Immature natural killer cell (primary cell): ENCODE measurements at regions not wholly inside any gene's neighbourhood (a gene's known extent, or its start where the extent isn't known, plus 50 kb on each side); places are given as distances from the start of the nearest gene placed in this dataset.
"Not testable (repeated sequence)": the region's sequence is repeated elsewhere in the genome, so short reads cannot be mapped to it uniquely, and the experiment has no call there.

ENCODE experiments used
- DNase-seq, 3 donors: peaks; one replicate each; pipeline ENCODE4 v3.0.0; 2022; ENCODE audit warnings: mixed read lengths in 1 of 3
- H3K27ac Mint-ChIP-seq, 6 donors: one replicate each; pipeline ENCODE4 v1.8.0; 2020; ENCODE audit warnings: mixed read lengths in 6 of 6, mild to moderate bottlenecking in 5 of 6, inconsistent platforms in 4 of 6, moderate library complexity in 3 of 6
- H3K27me3 Mint-ChIP-seq, 3 donors: one replicate each; pipeline ENCODE4 v1.8.0; 2020 to 2021; ENCODE audit warnings: low read depth in 3 of 3, mild to moderate bottlenecking in 3 of 3, mixed read lengths in 3 of 3, moderate library complexity in 3 of 3, inconsistent platforms in 1 of 3
- H3K36me3 Mint-ChIP-seq, 3 donors: one replicate each; pipeline ENCODE4 v1.8.0; 2020; ENCODE audit warnings: mixed read lengths in 3 of 3, inconsistent platforms in 2 of 3, mild to moderate bottlenecking in 2 of 3
- H3K4me1 Mint-ChIP-seq, 2 donors: one replicate each; pipeline ENCODE4 v1.8.0; 2020; ENCODE audit warnings: inconsistent platforms in 2 of 2, mild to moderate bottlenecking in 2 of 2, mixed read lengths in 2 of 2, moderate library complexity in 1 of 2
- H3K4me3 Mint-ChIP-seq, 5 donors: one replicate each; pipeline ENCODE4 v1.8.0; 2020; ENCODE audit warnings: mild to moderate bottlenecking in 5 of 5, mixed read lengths in 5 of 5, inconsistent platforms in 3 of 5, moderate library complexity in 3 of 5
- H3K9me3 Mint-ChIP-seq, 6 donors: one replicate each; pipeline ENCODE4 v1.8.0; 2020; ENCODE audit warnings: mild to moderate bottlenecking in 6 of 6, mixed read lengths in 6 of 6, inconsistent platforms in 4 of 6, moderate library complexity in 3 of 6

GRCh38 chr2:61742955-61743354 lies 110.9 kb downstream of the FAM161A start:
- Mint-ChIP-seq H3K9me3 (no peaks in the 10 kb centered on the region), H3K4me1 (no peaks in the 10 kb centered on the region), H3K27me3 (peaks cover 0 to 4% (median 0%) of the 10 kb centered on the region in 3 donors), H3K27ac (no peak overlapping the region), H3K4me3 (no peak overlapping the region), H3K36me3 (no peaks in the 10 kb centered on the region)
- no peak for DNase-seq

- Mint-ChIP-seq H3K27ac (peak overlapping the region in 1 of 6 donors; percentile 20), H3K4me1 (no peaks in the 10 kb centered on the region), H3K36me3 (no peaks in the 10 kb centered on the region), H3K27me3 (peaks cover 1 to 4% (median 3%) of the 10 kb centered on the region in 3 donors), H3K9me3 (no peaks in the 10 kb centered on the region), H3K4me3 (no peak overlapping the region)
- no peak for DNase-seq
These were observed 116.0 kb downstream of the FAM161A start for GRCh38 chr2:61737841-61738240.

GRCh38 chr2:61736953-61737352 lies 116.9 kb downstream of the FAM161A start:
- H3K9me3 Mint-ChIP-seq, result no peaks in the 10 kb centered on the region
- H3K4me3 Mint-ChIP-seq, result no peak overlapping the region
- H3K4me1 Mint-ChIP-seq, result no peaks in the 10 kb centered on the region
- H3K36me3 Mint-ChIP-seq, result no peaks in the 10 kb centered on the region
- no peak for DNase-seq
- H3K27me3 Mint-ChIP-seq, result peaks cover 1 to 4% (median 3%) of the 10 kb centered on the region in 3 donors
- no peak overlapping the region for H3K27ac Mint-ChIP-seq

GRCh38 chr2:61733563-61733962 lies 120.3 kb downstream of the FAM161A start:
- no peaks in the 10 kb centered on the region for H3K4me1 Mint-ChIP-seq
- H3K36me3 Mint-ChIP-seq, result no peaks in the 10 kb centered on the region
- H3K27me3 Mint-ChIP-seq, result peaks cover 1 to 5% (median 4%) of the 10 kb centered on the region in 3 donors
- no peaks in the 10 kb centered on the region for H3K9me3 Mint-ChIP-seq
- no peak overlapping the region for H3K4me3 Mint-ChIP-seq
- no peak for DNase-seq
- H3K27ac Mint-ChIP-seq, result no peak overlapping the region

GRCh38 chr2:61732787-61733186 lies 121.1 kb downstream of the FAM161A start:
- H3K4me3 Mint-ChIP-seq, result no peak overlapping the region
- no peak overlapping the region for H3K27ac Mint-ChIP-seq
- no peaks in the 10 kb centered on the region for H3K4me1 Mint-ChIP-seq
- H3K9me3 Mint-ChIP-seq, result no peaks in the 10 kb centered on the region
- no peaks in the 10 kb centered on the region for H3K36me3 Mint-ChIP-seq
- peaks cover 1 to 5% (median 4%) of the 10 kb centered on the region in 3 donors for H3K27me3 Mint-ChIP-seq
- DNase-seq, result no peak

GRCh38 chr2:61727746-61728145 lies 126.1 kb downstream of the FAM161A start:
- no peak overlapping the region for H3K27ac Mint-ChIP-seq
- H3K36me3 Mint-ChIP-seq, result peaks cover 0 to 4% (median 4%) of the 10 kb centered on the region in 3 donors
- H3K4me3 Mint-ChIP-seq, result no peak overlapping the region
- H3K4me1 Mint-ChIP-seq, result no peaks in the 10 kb centered on the region
- peaks cover 2 to 10% (median 2%) of the 10 kb centered on the region in 3 donors for H3K27me3 Mint-ChIP-seq
- DNase-seq, result no peak
- peaks cover 0 to 12% (median 2%) of the 10 kb centered on the region in 6 donors for H3K9me3 Mint-ChIP-seq

- Mint-ChIP-seq H3K27me3 (peaks cover 2 to 10% (median 4%) of the 10 kb centered on the region in 3 donors), H3K36me3 (peaks cover 0 to 4% (median 4%) of the 10 kb centered on the region in 3 donors), H3K4me3 (no peak overlapping the region), H3K4me1 (no peaks in the 10 kb centered on the region), H3K9me3 (peaks cover 0 to 12% (median 3%) of the 10 kb centered on the region in 6 donors), H3K27ac (no peak overlapping the region)
- no peak for DNase-seq
These were observed 127.2 kb downstream of the FAM161A start for GRCh38 chr2:61726456-61727209.

GRCh38 chr2:61723364-61723763 lies 130.5 kb downstream of the FAM161A start:
- H3K9me3 Mint-ChIP-seq, result peaks cover 0 to 12% (median 3%) of the 10 kb centered on the region in 6 donors
- H3K36me3 Mint-ChIP-seq, H3K4me1 Mint-ChIP-seq, H3K27ac Mint-ChIP-seq, H3K4me3 Mint-ChIP-seq, DNase-seq: not testable (repeated sequence)
- peaks cover under 1 to 14% (median 5%) of the 10 kb centered on the region in 3 donors for H3K27me3 Mint-ChIP-seq

- Mint-ChIP-seq H3K27me3 (peaks cover 3 to 14% (median 7%) of the 10 kb centered on the region in 3 donors), H3K9me3 (peaks cover 0 to 12% (median 3%) of the 10 kb centered on the region in 6 donors), H3K4me1 (no peaks in the 10 kb centered on the region), H3K27ac (no peak overlapping the region), H3K4me3 (no peak overlapping the region), H3K36me3 (peaks cover 0 to 4% (median 4%) of the 10 kb centered on the region in 3 donors)
- no peak for DNase-seq
These were observed 131.1 kb downstream of the FAM161A start for GRCh38 chr2:61722800-61723199.

- H3K27me3 Mint-ChIP-seq, result peaks cover 3 to 12% (median 9%) of the 10 kb centered on the region in 3 donors
- H3K36me3 Mint-ChIP-seq, result peaks cover 0 to 4% (median 4%) of the 10 kb centered on the region in 3 donors
- no peak overlapping the region for H3K27ac Mint-ChIP-seq
- H3K4me3 Mint-ChIP-seq, result no peak overlapping the region
- no peaks in the 10 kb centered on the region for H3K4me1 Mint-ChIP-seq
- H3K9me3 Mint-ChIP-seq, result peaks cover 0 to 12% (median 3%) of the 10 kb centered on the region in 6 donors
- DNase-seq, result no peak
These were observed 131.5 kb downstream of the FAM161A start for GRCh38 chr2:61722318-61722717.

- H3K4me3 Mint-ChIP-seq, result no peak overlapping the region
- H3K27ac Mint-ChIP-seq, result no peak overlapping the region
- no peaks in the 10 kb centered on the region for H3K4me1 Mint-ChIP-seq
- peaks cover 0 to 5% (median 3%) of the 10 kb centered on the region in 6 donors for H3K9me3 Mint-ChIP-seq
- peaks cover 3 to 9% (median 6%) of the 10 kb centered on the region in 3 donors for H3K27me3 Mint-ChIP-seq
- no peak for DNase-seq
- H3K36me3 Mint-ChIP-seq, result peaks cover 0 to 4% (median 4%) of the 10 kb centered on the region in 3 donors
These were observed 132.5 kb downstream of the FAM161A start for GRCh38 chr2:61721382-61721781.

- peaks cover 0 to 2% (median under 1%) of the 10 kb centered on the region in 6 donors for H3K9me3 Mint-ChIP-seq
- no peak for DNase-seq
- no peak overlapping the region for H3K4me3 Mint-ChIP-seq
- peaks cover 3 to 9% (median 4%) of the 10 kb centered on the region in 3 donors for H3K27me3 Mint-ChIP-seq
- no peak overlapping the region for H3K27ac Mint-ChIP-seq
- peaks cover 0 to under 1% (median under 1%) of the 10 kb centered on the region in 3 donors for H3K36me3 Mint-ChIP-seq
- H3K4me1 Mint-ChIP-seq, result no peaks in the 10 kb centered on the region
These were observed 132.9 kb downstream of the FAM161A start for GRCh38 chr2:61720911-61721310.

- Mint-ChIP-seq H3K9me3 (peaks cover 0 to 2% (median 0%) of the 10 kb centered on the region in 6 donors), H3K4me3 (no peak overlapping the region), H3K4me1 (no peaks in the 10 kb centered on the region), H3K27me3 (peaks cover 3 to 8% (median 7%) of the 10 kb centered on the region in 3 donors), H3K36me3 (no peaks in the 10 kb centered on the region), H3K27ac (no peak overlapping the region)
- no peak for DNase-seq
These were observed 134.9 kb downstream of the FAM161A start for GRCh38 chr2:61718965-61719364.

- Mint-ChIP-seq H3K27me3 (peaks cover 3 to 8% (median 7%) of the 10 kb centered on the region in 3 donors), H3K9me3 (no peaks in the 10 kb centered on the region), H3K4me3 (no peak overlapping the region), H3K27ac (no peak overlapping the region), H3K4me1 (no peaks in the 10 kb centered on the region), H3K36me3 (no peaks in the 10 kb centered on the region)
- no peak for DNase-seq
These were observed 138.4 kb downstream of the FAM161A start for GRCh38 chr2:61715506-61715905.
